Progenitor cell of endocrine pancreas (in vitro differentiated cells): ENCODE measurements at regions not wholly inside any gene's neighbourhood (a gene's known extent, or its start where the extent isn't known, plus 50 kb on each side); places are given as distances from the start of the nearest gene placed in this dataset.

Experiments used
- DNase-seq: peaks from one replicate; pipeline ENCODE4 v3.0.0; 2021; ENCODE audit warnings: low spot score; ENCODE audit not compliant: unreplicated experiment
- H3K27ac Mint-ChIP-seq: 2 replicates; pipeline ENCODE4 v1.8.0; 2021; ENCODE audit warnings: mild to moderate bottlenecking, moderate library complexity, mixed read lengths
- H3K27me3 Mint-ChIP-seq: 2 replicates; pipeline ENCODE4 v1.8.0; 2021; ENCODE audit warnings: mixed read lengths
- H3K36me3 Mint-ChIP-seq: 2 replicates; pipeline ENCODE4 v1.8.0; 2022; ENCODE audit warnings: mixed read lengths; ENCODE audit not compliant: insufficient read depth
- H3K4me1 Mint-ChIP-seq: 2 replicates; pipeline ENCODE4 v1.8.0; 2021; ENCODE audit warnings: low read depth, mixed read lengths
- H3K4me3 Mint-ChIP-seq: 2 replicates; pipeline ENCODE4 v1.8.0; 2021; ENCODE audit warnings: low read depth, mild to moderate bottlenecking, moderate library complexity, mixed read lengths
- H3K9me3 Mint-ChIP-seq: 2 replicates; pipeline ENCODE4 v1.8.0; 2021; ENCODE audit warnings: low read depth, mixed read lengths
- CTCF ChIP-seq: fragments of 200-600 bp; sonication (generic); IDR thresholded peaks from one replicate; pipeline ENCODE4 v1.5.0; 2021; ENCODE audit warnings: antibody characterized with exemption, mild to moderate bottlenecking; ENCODE audit not compliant: unreplicated experiment

GRCh38 chr6:145289573-145289972 lies 445.7 kb downstream of the EPM2A start:
- DNase-seq: no peak
- Mint-ChIP-seq H3K27ac (no peak overlapping the region), H3K4me1 (no peaks in the 10 kb centered on the region), H3K9me3 (peaks cover 21% of the 10 kb centered on the region), H3K4me3 (no peak overlapping the region), H3K36me3 (peaks cover 6% of the 10 kb centered on the region), H3K27me3 (no peaks in the 10 kb centered on the region)
- TF ChIP-seq CTCF: no peak

- Mint-ChIP-seq H3K27me3 (no peaks in the 10 kb centered on the region), H3K4me1 (no peaks in the 10 kb centered on the region), H3K4me3 (no peak overlapping the region), H3K36me3 (peaks cover 6% of the 10 kb centered on the region), H3K9me3 (peaks cover 21% of the 10 kb centered on the region), H3K27ac (no peak overlapping the region)
- DNase-seq: no peak
- TF ChIP-seq CTCF: no peak
Observed at GRCh38 chr6:145290122-145290521, 445.2 kb downstream of the EPM2A start.

DNA sequence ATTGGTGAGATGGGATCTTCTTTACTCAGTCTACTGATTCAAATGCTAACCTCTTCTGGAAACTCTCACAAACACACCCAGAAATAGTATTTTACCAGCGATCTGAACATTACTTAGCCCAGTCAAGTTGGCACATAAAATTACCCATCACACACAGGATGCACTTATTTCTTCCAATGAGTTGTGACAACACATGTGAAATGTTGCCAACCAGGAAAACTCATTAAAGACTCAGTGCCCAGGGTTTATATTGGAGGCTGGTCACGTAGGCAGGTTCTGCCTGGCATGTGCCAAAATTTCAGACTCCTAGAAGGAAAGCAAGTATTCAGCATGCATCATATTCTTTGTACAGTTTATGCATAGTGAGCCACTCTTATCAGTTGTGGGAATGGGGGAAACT lies 443.3 kb downstream of the EPM2A start:
- no peak overlapping the region for H3K4me3 Mint-ChIP-seq
- H3K36me3 Mint-ChIP-seq: peaks cover 6% of the 10 kb centered on the region
- no peak for DNase-seq
- no peak overlapping the region for H3K27ac Mint-ChIP-seq
- no peaks in the 10 kb centered on the region for H3K4me1 Mint-ChIP-seq
- H3K9me3 Mint-ChIP-seq: peaks cover 21% of the 10 kb centered on the region
- no peak for TF ChIP-seq CTCF
- H3K27me3 Mint-ChIP-seq: no peaks in the 10 kb centered on the region

DNA sequence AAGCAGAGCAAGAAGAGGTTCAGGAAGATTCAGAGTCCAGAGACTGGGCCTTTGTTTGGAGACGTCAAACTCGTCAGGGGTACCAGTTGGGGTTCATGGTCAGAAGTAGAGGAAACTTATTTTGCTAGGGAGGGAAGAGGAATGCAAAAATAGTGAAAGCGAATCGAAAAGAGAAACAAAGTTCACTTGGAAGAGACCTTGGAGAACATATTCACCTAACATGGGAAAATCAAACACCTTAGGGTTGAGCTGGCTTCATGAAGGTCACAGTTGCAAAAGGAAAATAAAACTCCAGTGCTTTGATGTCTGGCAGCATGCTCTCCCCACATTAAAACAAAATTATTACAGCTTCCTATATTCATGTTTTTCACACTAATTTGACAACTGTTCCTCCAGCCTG lies 440.4 kb downstream of the EPM2A start:
- TF ChIP-seq CTCF: no peak
- no peak overlapping the region for H3K4me3 Mint-ChIP-seq
- DNase-seq: no peak
- H3K27me3 Mint-ChIP-seq: no peaks in the 10 kb centered on the region
- H3K9me3 Mint-ChIP-seq: peaks cover 16% of the 10 kb centered on the region
- H3K27ac Mint-ChIP-seq: no peak overlapping the region
- peaks cover 4% of the 10 kb centered on the region for H3K36me3 Mint-ChIP-seq
- H3K4me1 Mint-ChIP-seq: no peaks in the 10 kb centered on the region

GRCh38 chr6:145295746-145296145 lies 439.6 kb downstream of the EPM2A start:
- TF ChIP-seq CTCF: no peak
- no peaks in the 10 kb centered on the region for H3K4me1 Mint-ChIP-seq
- H3K27ac Mint-ChIP-seq: no peak overlapping the region
- peaks cover 18% of the 10 kb centered on the region for H3K9me3 Mint-ChIP-seq
- peaks cover 2% of the 10 kb centered on the region for H3K36me3 Mint-ChIP-seq
- no peaks in the 10 kb centered on the region for H3K27me3 Mint-ChIP-seq
- no peak for DNase-seq
- H3K4me3 Mint-ChIP-seq: no peak overlapping the region
